ENCODE measurements at regions not wholly inside any gene's neighbourhood (a gene's known extent, or its start where the extent isn't known, plus 50 kb on each side); places are given as distances from the start of the nearest gene placed in this dataset.

GRCh38 chr9:30714389-30714788, 1670.1 kb upstream of the ACO1 start:
- TF ChIP-seq CTCF (IDR thresholded peaks at IDR 0.05; ENCODE audit: control extremely low read depth in 1 of 3, insufficient read depth in 1 of 3, low read depth in 1 of 3, low read length in 3 of 3) (no peak), ATF3 (IDR thresholded peaks at IDR 0.05; ENCODE audit: insufficient read depth, low read depth, low read length) (no peak), POLR2AphosphoS5 (IDR thresholded peaks at IDR 0.05; ENCODE audit: low read depth, low read length) (no peak), SIN3A (conservative IDR thresholded peaks at IDR 0.05 in 1 of 2, IDR thresholded peaks at IDR 0.05 in 1 of 2; ENCODE audit: low read depth in 1 of 2, low read length in 2 of 2) (no peak)
